ENCODE measurements at regions not wholly inside any gene's neighbourhood (a gene's known extent, or its start where the extent isn't known, plus 50 kb on each side); places are given as distances from the start of the nearest gene placed in this dataset.
A peak's percentile ranks its signal among the peaks of the same experiment; 100 is the strongest.

GRCh38 chr2:137828624-137829023 lies 135.6 kb upstream of the HNMT start:
- Histone ChIP-seq H3K27me3 (no peaks in the 10 kb centered on the region), H3K27ac (no peak overlapping the region), H3K4me3 (no peak overlapping the region), H3K9me3 (no peaks in the 10 kb centered on the region), H3K36me3 (no peaks in the 10 kb centered on the region), H3K4me1 (no peaks in the 10 kb centered on the region)
- TF ChIP-seq CTCF (IDR thresholded peaks at IDR 0.05) = no peak
- no peak for TF ChIP-seq POLR2A (IDR thresholded peaks at IDR 0.05)
- no peak for TF ChIP-seq EP300 (IDR thresholded peaks at IDR 0.05)
- TF ChIP-seq POLR2AphosphoS5 (IDR thresholded peaks at IDR 0.05) = no peak
- ATAC-seq (ENCODE audit: low FRiP score in 2 of 2) = no peak
- WGBS, 2 donors = 78 to 90% methylated on average over 3 of the region's 3 CpGs
- DNase-seq = no peak

DNA sequence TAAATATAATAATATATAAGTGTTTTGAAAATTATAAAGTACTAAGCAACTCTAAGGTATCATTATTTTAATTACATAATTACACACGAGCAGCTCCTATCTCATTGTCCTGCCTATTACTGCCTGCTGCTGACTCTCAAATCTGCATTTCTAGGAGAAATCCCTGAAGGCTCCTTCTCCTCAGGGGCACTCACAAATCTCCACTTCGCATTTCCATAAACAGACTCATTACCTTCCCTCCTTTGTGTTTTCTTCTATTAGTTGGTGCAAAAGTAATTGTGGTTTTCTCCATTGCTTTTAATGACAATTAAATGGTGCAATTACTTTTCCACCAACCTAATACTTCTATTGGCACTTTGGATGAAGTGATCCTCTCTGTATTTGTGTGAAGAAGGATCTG lies 135.0 kb upstream of the HNMT start:
- TF ChIP-seq POLR2A (IDR thresholded peaks at IDR 0.05) (no peak), POLR2AphosphoS5 (IDR thresholded peaks at IDR 0.05) (no peak), CTCF (IDR thresholded peaks at IDR 0.05) (no peak)
- 75% methylated on average over 2 of the region's 2 CpGs for WGBS, 2 donors

GRCh38 chr2:137834760-137835379 lies 129.4 kb upstream of the HNMT start:
- no peak overlapping the region for H3K27ac ChIP-seq
- 84 to 85% methylated on average over 6 of the region's 6 CpGs for WGBS, 2 donors
- H3K36me3 ChIP-seq = no peaks in the 10 kb centered on the region
- ATAC-seq (ENCODE audit: low FRiP score in 2 of 2) = no peak
- no peak overlapping the region for H3K4me3 ChIP-seq
- H3K27me3 ChIP-seq = no peaks in the 10 kb centered on the region
- no peaks in the 10 kb centered on the region for H3K4me1 ChIP-seq
- H3K9me3 ChIP-seq = no peaks in the 10 kb centered on the region
- no peak for DNase-seq
- TF ChIP-seq POLR2A (IDR thresholded peaks at IDR 0.05) (no peak), CTCF (IDR thresholded peaks at IDR 0.05) (no peak), EP300 (IDR thresholded peaks at IDR 0.05) (no peak)

More for the DNA sequence above, 135.0 kb upstream of the HNMT start:
- no peaks in the 10 kb centered on the region for H3K9me3 ChIP-seq
- H3K4me1 ChIP-seq = no peaks in the 10 kb centered on the region
- H3K27ac ChIP-seq = no peak overlapping the region
- H3K27me3 ChIP-seq = no peaks in the 10 kb centered on the region
- no peak overlapping the region for H3K4me3 ChIP-seq
- ATAC-seq (ENCODE audit: low FRiP score in 2 of 2) = no peak
- no peaks in the 10 kb centered on the region for H3K36me3 ChIP-seq
- no peak for DNase-seq

DNA sequence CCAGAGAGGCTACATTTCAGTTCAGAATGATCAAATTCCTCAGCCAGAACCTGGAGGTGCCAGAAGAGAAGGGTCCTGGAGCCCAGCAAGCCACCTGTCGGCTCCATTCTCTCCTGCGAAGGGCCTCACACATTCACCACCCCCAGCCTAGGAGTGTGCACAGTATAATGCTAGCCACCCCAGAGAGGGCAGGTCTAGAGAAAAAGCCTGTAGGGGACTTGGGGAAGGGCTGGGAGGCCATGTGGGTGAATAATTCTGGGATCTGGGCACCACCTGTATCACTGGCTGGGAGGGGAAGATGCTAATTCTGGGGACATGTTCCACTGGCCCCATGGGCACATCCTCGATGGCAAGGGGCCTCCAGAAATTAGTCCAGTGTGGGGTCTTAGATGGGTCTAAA lies 127.6 kb upstream of the HNMT start:
- H3K36me3 ChIP-seq = no peaks in the 10 kb centered on the region
- H3K4me3 ChIP-seq = no peak overlapping the region
- TF ChIP-seq POLR2A (IDR thresholded peaks at IDR 0.05) (no peak), POLR2AphosphoS5 (IDR thresholded peaks at IDR 0.05) (no peak), CTCF (IDR thresholded peaks at IDR 0.05) (no peak)
- no peaks in the 10 kb centered on the region for H3K9me3 ChIP-seq
- DNase-seq (no peak), ATAC-seq (ENCODE audit: low FRiP score in 2 of 2) (no peak)
- no peaks in the 10 kb centered on the region for H3K27me3 ChIP-seq
- H3K27ac ChIP-seq = no peak overlapping the region
- 77 to 83% methylated on average over 2 to 3 of the region's 3 CpGs for WGBS, 2 donors
- H3K4me1 ChIP-seq = no peaks in the 10 kb centered on the region

DNA sequence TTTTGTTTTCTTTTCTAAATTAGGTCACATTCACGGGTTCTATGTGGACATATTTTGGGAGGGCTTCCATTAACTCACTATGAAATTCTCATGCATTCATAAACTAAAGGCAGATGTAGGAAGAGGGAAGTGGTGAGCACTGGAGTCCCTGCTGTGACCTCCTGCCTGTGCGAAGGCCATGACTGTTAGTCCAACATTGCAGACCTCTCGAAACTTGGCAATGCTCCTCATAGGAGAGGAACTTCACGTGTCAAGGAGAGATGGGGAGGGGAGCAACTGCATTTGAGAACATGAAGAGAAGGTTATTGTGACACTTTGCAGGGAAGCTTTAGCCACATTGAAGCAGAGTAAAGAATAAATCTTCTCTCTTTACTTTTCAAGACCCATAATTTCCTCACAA lies 126.4 kb upstream of the HNMT start:
- Histone ChIP-seq H3K4me3 (no peak overlapping the region), H3K9me3 (no peaks in the 10 kb centered on the region), H3K36me3 (no peaks in the 10 kb centered on the region), H3K4me1 (no peaks in the 10 kb centered on the region), H3K27me3 (no peaks in the 10 kb centered on the region), H3K27ac (no peak overlapping the region)
- TF ChIP-seq POLR2A (IDR thresholded peaks at IDR 0.05) (no peak), POLR2AphosphoS5 (IDR thresholded peaks at IDR 0.05) (no peak), EP300 (IDR thresholded peaks at IDR 0.05) (no peak), CTCF (IDR thresholded peaks at IDR 0.05) (no peak)
- no peak for ATAC-seq (ENCODE audit: low FRiP score in 2 of 2)
- WGBS, 2 donors = 41 to 49% methylated on average over 4 of the region's 4 CpGs
- DNase-seq = peak in 1 of 2 donors; percentile 39
